Upper lobe of left lung (tissue), 4 donors: ENCODE measurements at regions not wholly inside any gene's neighbourhood (a gene's known extent, or its start where the extent isn't known, plus 50 kb on each side); places are given as distances from the start of the nearest gene placed in this dataset.

Experiments used
- CTCF ChIP-seq, 6 experiments: fragments of 450-650 bp in 4 of 6; fragments of 200-600 bp in 2 of 6; sonication (generic) in 2 of 6; IDR thresholded peaks; one replicate each; pipeline ENCODE4 v1.5.1; 2016 to 2019; ENCODE audit warnings: antibody characterized with exemption in 6 of 6
- POLR2A ChIP-seq, 4 donors: fragments of 450-650 bp; IDR thresholded peaks; one replicate each; pipeline ENCODE4 v1.5.1; 2016 to 2017; ENCODE audit warnings: antibody characterized with exemption in 4 of 4, mild to moderate bottlenecking in 2 of 4

DNA sequence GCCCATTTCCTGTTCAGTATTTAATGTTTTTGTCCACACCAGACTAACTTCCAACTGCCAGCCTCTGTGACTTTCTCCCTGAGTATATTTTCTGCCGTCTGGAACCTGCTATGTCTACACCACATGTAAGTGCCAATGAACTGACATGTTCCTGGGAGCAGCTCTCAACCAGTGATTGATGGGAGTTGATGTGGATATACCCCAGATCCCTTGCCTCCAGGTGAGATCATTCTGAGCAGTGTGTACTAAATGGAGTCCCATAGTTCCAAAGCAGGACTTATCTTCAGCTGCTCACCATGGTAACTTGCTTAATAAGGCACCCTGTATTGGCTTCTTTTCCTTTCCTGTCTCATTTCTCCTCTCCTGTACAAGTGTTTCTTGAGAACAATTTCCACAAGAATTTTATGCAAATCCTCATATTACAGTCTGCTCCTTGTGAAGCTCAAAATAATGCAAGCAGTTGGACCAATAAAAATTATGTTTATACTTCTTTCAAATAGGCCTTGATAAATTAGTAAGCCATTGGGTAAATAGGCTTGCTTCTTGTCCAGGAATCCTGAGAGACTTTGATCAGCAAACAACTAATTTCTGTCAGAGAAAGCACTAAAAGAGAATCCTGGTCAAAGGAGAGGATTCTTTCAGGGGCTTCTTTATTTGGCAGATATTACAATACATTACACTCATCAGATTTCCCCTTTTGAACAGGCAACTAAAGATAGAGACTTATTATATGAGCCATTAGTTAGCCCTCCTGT is 911.7 kb upstream of the NDST4 start:
- TF ChIP-seq CTCF (IDR thresholded peaks at IDR 0.05) (no peak), POLR2A (IDR thresholded peaks at IDR 0.05) (no peak)
